Kidney (tissue), 13 donors: ENCODE measurements at regions not wholly inside any gene's neighbourhood (a gene's known extent, or its start where the extent isn't known, plus 50 kb on each side); places are given as distances from the start of the nearest gene placed in this dataset.

Experiments used
- DNase-seq, 5 donors: peaks; one replicate each; pipeline ENCODE4 v3.0.0-alpha.2; 2013 to 2020
- FAIRE-seq: peaks from 2 replicates; lab custom pipeline; 2012; peaks lifted over from hg19 to GRCh38; lab: Jason Lieb, UNC
- H3K27ac ChIP-seq, 2 donors: one replicate each; pipeline ENCODE4 v1.7.0; 2013; ENCODE audit warnings: low read depth in 2 of 2, low read length in 2 of 2, inconsistent platforms in 1 of 2
- H3K27me3 ChIP-seq: one replicate; pipeline ENCODE4 v1.7.1; 2013; ENCODE audit warnings: low read length, inconsistent platforms; ENCODE audit not compliant: control insufficient read depth, insufficient read depth
- H3K36me3 ChIP-seq, 3 donors: one replicate each; pipeline versions ENCODE4 v1.7.0 to v1.7.1; 2013; ENCODE audit warnings: low read length in 3 of 3, control low read depth in 1 of 3, inconsistent platforms in 1 of 3; ENCODE audit not compliant: insufficient read depth in 3 of 3, control insufficient read depth in 2 of 3
- H3K4me1 ChIP-seq, 3 donors: one replicate each; pipeline versions ENCODE4 v1.7.0 to v1.7.1; 2013; ENCODE audit warnings: low read length in 3 of 3, inconsistent platforms in 1 of 3, low read depth in 1 of 3; ENCODE audit not compliant: control insufficient read depth in 2 of 3, insufficient read depth in 2 of 3
- H3K4me3 ChIP-seq, 3 donors: one replicate each; pipeline versions ENCODE4 v1.7.0 to v1.8.1; 2013; ENCODE audit warnings: low read length in 3 of 3, control low read depth in 1 of 3, inconsistent platforms in 1 of 3
- H3K9ac ChIP-seq, 3 donors: one replicate each; pipeline versions ENCODE4 v1.7.0 to v1.7.1; 2013; ENCODE audit warnings: low read length in 3 of 3, control low read depth in 1 of 3, inconsistent platforms in 1 of 3
- H3K9me3 ChIP-seq, 3 donors: one replicate each; pipeline versions ENCODE4 v1.7.0 to v1.7.1; 2013; ENCODE audit warnings: low read length in 3 of 3, control low read depth in 1 of 3, inconsistent platforms in 1 of 3; ENCODE audit not compliant: control insufficient read depth in 2 of 3, insufficient read depth in 1 of 3
- intact Hi-C: fragments of 100-400 bp; cut with DNase I; formaldehyde crosslinking; loops from one replicate; pipeline ENCODE4 v1.11.1; 2022
- TF ChIP-seq, protein P1 (sequence below): IDR thresholded peaks from 3 replicates; pipeline ENCODE4 v1.5.1; 2012; ENCODE audit warnings: mild to moderate bottlenecking, moderate library complexity, borderline replicate concordance; ENCODE audit not compliant: insufficient read depth; ENCODE audit errors: extremely low read depth
- donor health status: control.
- donor health status: control.
- donor health status: control.
- donor health status: control.
- donor health status: control.
- donor health status: DM: yes; HTN: yes; CAD: no.
- donor health status: Normal renal cell carcinoma (clear cell type).

DNA sequence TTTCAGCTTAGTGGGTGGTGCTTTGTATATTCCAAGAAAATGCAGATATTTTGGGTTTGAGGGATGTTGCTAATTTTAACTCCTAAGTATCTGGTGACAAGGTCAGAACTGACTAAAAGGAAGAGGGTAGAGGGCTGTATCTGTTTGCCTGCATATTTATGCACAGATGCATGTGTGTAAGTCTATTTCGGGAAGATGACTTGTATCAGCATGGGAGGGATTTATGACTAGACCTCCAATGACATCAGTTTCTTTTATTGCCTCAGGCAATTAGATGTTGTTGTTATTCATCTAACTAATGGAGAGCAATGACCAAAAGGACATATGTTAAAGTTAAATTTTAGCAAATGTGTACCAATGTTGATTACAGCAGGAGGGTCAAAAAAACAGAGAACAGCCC is 734.3 kb downstream of the QKI start:
- H3K4me1 ChIP-seq, result no peaks in the 10 kb centered on the region
- H3K27me3 ChIP-seq, result no peaks in the 10 kb centered on the region
- no peaks in the 10 kb centered on the region for H3K36me3 ChIP-seq
- no peak for DNase-seq
- no peak overlapping the region for H3K27ac ChIP-seq
- no peak for FAIRE-seq
- intact Hi-C loops, result no loop called here
- TF ChIP-seq, protein P1, sequence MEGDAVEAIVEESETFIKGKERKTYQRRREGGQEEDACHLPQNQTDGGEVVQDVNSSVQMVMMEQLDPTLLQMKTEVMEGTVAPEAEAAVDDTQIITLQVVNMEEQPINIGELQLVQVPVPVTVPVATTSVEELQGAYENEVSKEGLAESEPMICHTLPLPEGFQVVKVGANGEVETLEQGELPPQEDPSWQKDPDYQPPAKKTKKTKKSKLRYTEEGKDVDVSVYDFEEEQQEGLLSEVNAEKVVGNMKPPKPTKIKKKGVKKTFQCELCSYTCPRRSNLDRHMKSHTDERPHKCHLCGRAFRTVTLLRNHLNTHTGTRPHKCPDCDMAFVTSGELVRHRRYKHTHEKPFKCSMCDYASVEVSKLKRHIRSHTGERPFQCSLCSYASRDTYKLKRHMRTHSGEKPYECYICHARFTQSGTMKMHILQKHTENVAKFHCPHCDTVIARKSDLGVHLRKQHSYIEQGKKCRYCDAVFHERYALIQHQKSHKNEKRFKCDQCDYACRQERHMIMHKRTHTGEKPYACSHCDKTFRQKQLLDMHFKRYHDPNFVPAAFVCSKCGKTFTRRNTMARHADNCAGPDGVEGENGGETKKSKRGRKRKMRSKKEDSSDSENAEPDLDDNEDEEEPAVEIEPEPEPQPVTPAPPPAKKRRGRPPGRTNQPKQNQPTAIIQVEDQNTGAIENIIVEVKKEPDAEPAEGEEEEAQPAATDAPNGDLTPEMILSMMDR, result no peak
- no peaks in the 10 kb centered on the region for H3K9me3 ChIP-seq
- no peak overlapping the region for H3K9ac ChIP-seq
- H3K4me3 ChIP-seq, result no peak overlapping the region

DNA sequence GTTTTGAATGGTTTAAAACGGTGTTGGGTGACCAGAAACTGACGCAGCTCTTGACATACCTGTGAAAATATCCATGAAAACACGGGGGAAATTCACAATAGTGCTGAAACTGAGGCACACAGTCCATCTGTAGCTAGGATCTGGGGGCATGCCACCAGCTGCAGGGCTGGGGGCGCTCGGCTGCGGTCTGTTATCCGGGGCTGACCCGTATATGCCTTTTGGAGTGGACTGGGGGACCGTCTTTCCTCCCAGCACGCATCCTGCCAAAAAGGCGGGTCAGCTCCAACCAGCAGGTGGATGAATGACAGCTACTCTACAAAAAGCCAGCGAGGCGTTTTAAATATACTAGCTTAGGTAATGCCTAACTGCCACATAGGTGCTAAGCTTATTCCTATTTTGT is 729.8 kb downstream of the QKI start:
- Histone ChIP-seq H3K9ac (no peak overlapping the region), H3K27me3 (no peaks in the 10 kb centered on the region), H3K27ac (no peak overlapping the region), H3K9me3 (no peaks in the 10 kb centered on the region), H3K36me3 (no peaks in the 10 kb centered on the region), H3K4me1 (no peaks in the 10 kb centered on the region), H3K4me3 (no peak overlapping the region)
- TF ChIP-seq, protein P1, result no peak
- DNase-seq, result no peak
- intact Hi-C loops, result no loop called here
- no peak for FAIRE-seq

DNA sequence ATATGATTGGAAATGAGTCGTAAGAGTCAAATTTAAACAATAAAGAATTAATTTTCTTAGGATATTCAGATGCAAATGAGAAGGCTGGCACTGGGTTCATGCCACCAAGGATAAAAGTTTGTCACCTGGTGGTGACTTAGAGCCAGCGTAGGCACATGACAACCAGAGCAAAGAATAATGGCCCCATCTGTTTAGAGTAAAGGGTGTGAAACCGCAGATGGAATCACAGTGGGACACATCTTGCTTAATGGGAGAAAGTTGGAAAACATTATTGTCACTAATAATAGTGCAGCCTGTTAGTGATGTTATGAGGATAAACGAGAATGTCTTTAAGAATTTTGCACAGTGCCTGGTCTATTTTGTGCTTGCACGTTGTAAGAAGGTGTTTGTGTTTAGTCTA is 727.8 kb downstream of the QKI start:
- Histone ChIP-seq H3K9me3 (no peaks in the 10 kb centered on the region), H3K9ac (no peak overlapping the region), H3K36me3 (no peaks in the 10 kb centered on the region), H3K27me3 (no peaks in the 10 kb centered on the region), H3K27ac (no peak overlapping the region), H3K4me3 (no peak overlapping the region), H3K4me1 (no peaks in the 10 kb centered on the region)
- FAIRE-seq (no peak), DNase-seq (no peak)
- intact Hi-C loops, result no loop called here
- TF ChIP-seq, protein P1, result no peak

DNA sequence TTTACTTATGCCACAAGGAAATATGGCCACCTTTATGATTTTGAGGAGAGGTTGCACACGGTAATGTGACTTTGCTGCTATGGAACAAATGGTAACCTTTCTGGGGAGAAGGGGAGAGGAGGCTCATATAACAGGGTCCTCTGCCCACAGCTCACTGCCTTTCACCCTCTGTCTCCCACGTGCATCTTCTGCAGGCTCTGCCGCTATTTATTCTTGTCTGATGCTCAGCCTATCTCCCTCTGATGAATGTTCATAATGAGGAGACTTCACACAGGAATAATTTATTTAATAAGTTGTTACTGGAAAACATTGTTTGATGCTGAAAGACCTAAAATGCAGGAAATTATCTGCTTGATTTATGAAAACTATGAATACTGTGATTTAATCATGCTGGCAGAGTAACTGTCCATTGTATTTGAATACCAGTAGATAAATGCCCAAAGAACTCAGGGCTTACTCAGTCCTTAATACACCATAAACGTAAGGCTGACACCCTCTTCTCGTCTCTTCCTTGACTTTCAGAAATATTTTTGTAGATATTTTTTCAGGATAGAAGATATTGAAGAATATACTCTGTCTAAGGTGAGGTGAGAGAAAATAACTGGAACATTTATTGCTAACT is 721.1 kb downstream of the QKI start:
- Histone ChIP-seq H3K4me3 (no peak overlapping the region), H3K9me3 (no peaks in the 10 kb centered on the region), H3K36me3 (no peaks in the 10 kb centered on the region), H3K9ac (no peak overlapping the region), H3K27me3 (no peaks in the 10 kb centered on the region), H3K27ac (no peak overlapping the region), H3K4me1 (no peaks in the 10 kb centered on the region)
- DNase-seq (no peak), FAIRE-seq (no peak)
- TF ChIP-seq, protein P1, result no peak
- intact Hi-C loops, result no loop called here
